HCT116 (cell line): ENCODE measurements at regions not wholly inside any gene's neighbourhood (a gene's known extent, or its start where the extent isn't known, plus 50 kb on each side); places are given as distances from the start of the nearest gene placed in this dataset.
"Not testable (repeated sequence)": the region's sequence is repeated elsewhere in the genome, so short reads cannot be mapped to it uniquely, and the experiment has no call there.

Experiments used
- CTCF ChIP-seq, 3 experiments: fragments of 200-600 bp in 1 of 3; sonication (generic) in 1 of 3; IDR thresholded peaks in 2 of 3; conservative IDR thresholded peaks in 1 of 3; 2 replicates each; pipeline ENCODE4 v1.5.1; 2012 to 2017; ENCODE audit warnings: low read depth in 2 of 3, low read length in 2 of 3, antibody characterized with exemption in 1 of 3, borderline replicate concordance in 1 of 3, control low read depth in 1 of 3, mild to moderate bottlenecking in 1 of 3, mixed read lengths in 1 of 3, mixed run types in 1 of 3, moderate library complexity in 1 of 3; ENCODE audit not compliant: insufficient read depth in 1 of 3
- POLR2A ChIP-seq: IDR thresholded peaks from 2 replicates; pipeline ENCODE4 v1.7.0; 2011; ENCODE audit warnings: borderline replicate concordance; ENCODE audit not compliant: insufficient read depth, insufficient read length; ENCODE audit errors: extremely low read depth
- REST ChIP-seq: IDR thresholded peaks from 2 replicates; pipeline ENCODE4 v1.6.1; 2012; ENCODE audit warnings: low read depth
- TCF7L2 ChIP-seq: IDR thresholded peaks from 2 replicates; pipeline ENCODE4 v1.7.0; 2011; ENCODE audit warnings: borderline replicate concordance, inconsistent platforms; ENCODE audit not compliant: insufficient read depth, insufficient read length; ENCODE audit errors: extremely low read depth
- YY1 ChIP-seq: IDR thresholded peaks from 2 replicates; pipeline ENCODE4 v1.6.1; 2011; ENCODE audit warnings: low read length, low read depth, moderate library complexity, mild to moderate bottlenecking; ENCODE audit not compliant: insufficient replicate concordance; ENCODE audit errors: extremely low read depth
- TF ChIP-seq, protein P1 (sequence below): IDR thresholded peaks from 2 replicates; pipeline ENCODE4 v1.6.1; 2012

DNA sequence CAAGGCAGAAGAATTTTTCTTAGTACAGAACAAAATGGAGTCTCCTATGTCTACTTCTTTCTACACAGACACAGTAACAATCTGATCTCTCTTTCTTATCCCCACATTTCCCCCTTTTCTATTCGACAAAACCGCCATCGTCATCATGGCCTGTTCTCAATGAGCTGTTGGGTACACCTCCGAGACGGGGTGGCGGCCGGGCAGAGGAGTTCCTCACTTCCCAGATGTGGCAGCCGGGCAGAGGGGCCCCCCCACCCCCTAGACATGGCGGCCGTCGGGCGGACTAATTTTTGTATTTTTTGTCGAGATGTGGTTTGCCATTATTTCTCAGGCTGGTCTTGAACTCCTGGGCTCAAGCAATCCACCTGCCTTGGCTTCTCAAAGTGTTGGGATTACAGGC, 198.4 kb upstream of the PELI2 start:
- not testable (repeated sequence) for TF ChIP-seq YY1; POLR2A; TCF7L2; CTCF (IDR thresholded peaks at IDR 0.05 in 2 of 3, conservative IDR thresholded peaks at IDR 0.05 in 1 of 3; ENCODE audit: borderline replicate concordance in 1 of 3, insufficient read depth in 1 of 3, low read depth in 2 of 3, low read length in 2 of 3); REST
- TF ChIP-seq, protein P1, sequence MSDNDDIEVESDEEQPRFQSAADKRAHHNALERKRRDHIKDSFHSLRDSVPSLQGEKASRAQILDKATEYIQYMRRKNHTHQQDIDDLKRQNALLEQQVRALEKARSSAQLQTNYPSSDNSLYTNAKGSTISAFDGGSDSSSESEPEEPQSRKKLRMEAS, result not testable (repeated sequence)
